GM12878 (cell line): ENCODE measurements at regions not wholly inside any gene's neighbourhood (a gene's known extent, or its start where the extent isn't known, plus 50 kb on each side); places are given as distances from the start of the nearest gene placed in this dataset.

Source experiments
- ATAC-seq: fragments of 200-7000 bp; cut with Tn5 transposase; 3 replicates; pipeline ENCODE4 v1.9.1; 2020; ENCODE audit warnings: mild to moderate bottlenecking, moderate library complexity
- BruUV-seq: library from RNA; stranded (reverse); fragments of 400-500 nt; replicated peaks from 2 replicates; lab custom pipeline; 2021; lab: Mats Ljungman, UMichigan
- CTCF ChIA-PET: fragments of 300-600 bp; sonication (Branson Sonifier 250); formaldehyde crosslinking; extraction: SDS; loops from one replicate; lab custom pipeline; 2021; ENCODE audit warnings: inconsistent platforms; lab: Yijun Ruan, JAX
- POLR2A ChIA-PET: fragments of 350-600 bp; formaldehyde crosslinking; extraction: SDS; loops from one replicate; lab custom pipeline; 2021; ENCODE audit warnings: inconsistent platforms; lab: Charles Lee
- RAD21 ChIA-PET: fragments of 300-600 bp; sonication (Branson Sonifier 250); formaldehyde crosslinking; loops from one replicate; lab custom pipeline; 2023; ENCODE audit warnings: antibody characterized with exemption; ENCODE audit not compliant: unreplicated experiment; lab: Charles Lee
- SMC1A ChIA-PET: fragments of 300-600 bp; sonication (Branson Sonifier 250); formaldehyde crosslinking; loops from one replicate; lab custom pipeline; 2023; ENCODE audit not compliant: unreplicated experiment, uncharacterized antibody; lab: Charles Lee
- DNase-seq: peaks from one replicate; pipeline ENCODE4 v3.0.0-alpha.2; 2011; ENCODE audit warnings: low read depth, low spot score
- FAIRE-seq: peaks from 3 replicates; lab custom pipeline; 2011; peaks lifted over from hg19 to GRCh38; lab: Jason Lieb, UNC
- H2AFZ ChIP-seq: 2 replicates; pipeline ENCODE4 v1.6.0; 2011; ENCODE audit warnings: low read depth, low read length, control low read depth; ENCODE audit not compliant: control insufficient read depth
- H3K27ac ChIP-seq: 2 replicates; pipeline ENCODE4 v1.5.1; 2011; ENCODE audit warnings: control low read depth; ENCODE audit not compliant: control insufficient read depth, insufficient read depth
- H3K27me3 ChIP-seq, 2 experiments: replicated peaks in 1 of 2; 2 replicates each; pipeline versions ENCODE4 v1.6.0 to v1.6.1; 2011; ENCODE audit warnings: low read length in 1 of 2; ENCODE audit not compliant: control insufficient read depth in 2 of 2, insufficient read depth in 2 of 2
- H3K36me3 ChIP-seq, 2 experiments: 2 replicates each; pipeline ENCODE4 v1.5.1; 2011; ENCODE audit warnings: low read length in 1 of 2; ENCODE audit not compliant: control insufficient read depth in 2 of 2, insufficient read depth in 2 of 2
- H3K4me1 ChIP-seq: 2 replicates; pipeline ENCODE4 v1.6.1; 2011; ENCODE audit warnings: mild to moderate bottlenecking, low read length, moderate library complexity, mixed read lengths; ENCODE audit not compliant: control insufficient read depth, insufficient read depth
- H3K4me2 ChIP-seq: 2 replicates; pipeline ENCODE4 v1.6.0; 2011; ENCODE audit warnings: control low read depth; ENCODE audit not compliant: control insufficient read depth, insufficient read depth
- H3K4me3 ChIP-seq: fragments of 200-600 bp; sonication (generic); 2 replicates; pipeline ENCODE4 v1.5.1; 2016
- H3K79me2 ChIP-seq: 2 replicates; pipeline ENCODE4 v1.6.0; 2011; ENCODE audit warnings: low read length; ENCODE audit not compliant: control insufficient read depth, insufficient read depth
- H3K9ac ChIP-seq: 2 replicates; pipeline ENCODE4 v1.8.0; 2011; ENCODE audit warnings: low read length, control low read depth, mixed read lengths; ENCODE audit not compliant: control insufficient read depth, insufficient read depth
- H3K9me3 ChIP-seq: replicated peaks from 3 replicates; pipeline ENCODE4 v1.5.1; 2011; ENCODE audit warnings: mild to moderate bottlenecking, low read length; ENCODE audit not compliant: control insufficient read depth, insufficient read depth
- H4K20me1 ChIP-seq: 2 replicates; pipeline ENCODE4 v1.6.0; 2011; ENCODE audit not compliant: control insufficient read depth, insufficient read depth
- CREB1 ChIP-seq: IDR thresholded peaks from 2 replicates; pipeline ENCODE4 v1.6.1; 2012; ENCODE audit warnings: low read depth, mild to moderate bottlenecking, inconsistent platforms
- FOXK2 ChIP-seq: fragments of 450-650 bp; IDR thresholded peaks from 2 replicates; pipeline ENCODE4 v1.6.1; 2017; ENCODE audit warnings: mild to moderate bottlenecking, moderate library complexity
- HCFC1 ChIP-seq: fragments of 150-350 bp; IDR thresholded peaks from 2 replicates; pipeline ENCODE4 v1.6.1; 2014; ENCODE audit warnings: low read length
- IRF4 ChIP-seq: IDR thresholded peaks from 2 replicates; pipeline ENCODE4 v1.6.1; 2011; ENCODE audit warnings: low read depth, low read length
- KLF5 ChIP-seq: fragments of 450-650 bp; IDR thresholded peaks from 2 replicates; pipeline ENCODE4 v1.6.1; 2014; ENCODE audit warnings: mild to moderate bottlenecking; ENCODE audit not compliant: partially characterized antibody
- MEF2B ChIP-seq: fragments of 450-650 bp; IDR thresholded peaks from 2 replicates; pipeline ENCODE4 v1.6.1; 2018; ENCODE audit warnings: mild to moderate bottlenecking, moderate library complexity; ENCODE audit not compliant: partially characterized antibody, poor library complexity, severe bottlenecking
- NRF1 ChIP-seq: conservative IDR thresholded peaks from 2 replicates; pipeline ENCODE4 v1.6.1; 2011; ENCODE audit warnings: mild to moderate bottlenecking, low read depth, low read length, improper control_type of control experiment
- SUPT20H ChIP-seq: IDR thresholded peaks from 2 replicates; pipeline ENCODE4 v1.6.1; 2011; ENCODE audit warnings: low read depth, mild to moderate bottlenecking, low read length, moderate library complexity, borderline replicate concordance; ENCODE audit not compliant: control insufficient read depth
- WGBS: methylation state at CpG from one replicate; pipeline ENCODE4 v1.1.6; 2016; ENCODE audit warnings: low lambda C conversion rate; ENCODE audit not compliant: insufficient replicate concordance, insufficient coverage; ENCODE audit errors: missing lambda C conversion rate; 5-methylcytosine and 5-hydroxymethylcytosine counted together
- in situ Hi-C: fragments of 300-500 bp; cut with MboI; formaldehyde crosslinking; loops from 9 replicates; pipeline ENCODE4 v1.14.3; 2018; ENCODE audit warnings: mixed read lengths
- intact Hi-C: fragments of 100-400 bp; cut with micrococcal nuclease; formaldehyde crosslinking; loops from one replicate; pipeline ENCODE4 v1.14.2; 2022; ENCODE audit not compliant: unreplicated experiment
- TF ChIP-seq, protein P1 (sequence below): IDR thresholded peaks from 2 replicates; pipeline ENCODE4 v1.6.1; 2011; ENCODE audit warnings: mild to moderate bottlenecking, low read depth, low read length, moderate library complexity; ENCODE audit not compliant: insufficient replicate concordance
- TF ChIP-seq, protein P2 (sequence below): IDR thresholded peaks from 2 replicates; pipeline ENCODE4 v1.6.1; 2011; ENCODE audit warnings: borderline replicate concordance, low read depth, mild to moderate bottlenecking, moderate library complexity, low read length; ENCODE audit not compliant: insufficient read depth, poor library complexity, severe bottlenecking

DNA sequence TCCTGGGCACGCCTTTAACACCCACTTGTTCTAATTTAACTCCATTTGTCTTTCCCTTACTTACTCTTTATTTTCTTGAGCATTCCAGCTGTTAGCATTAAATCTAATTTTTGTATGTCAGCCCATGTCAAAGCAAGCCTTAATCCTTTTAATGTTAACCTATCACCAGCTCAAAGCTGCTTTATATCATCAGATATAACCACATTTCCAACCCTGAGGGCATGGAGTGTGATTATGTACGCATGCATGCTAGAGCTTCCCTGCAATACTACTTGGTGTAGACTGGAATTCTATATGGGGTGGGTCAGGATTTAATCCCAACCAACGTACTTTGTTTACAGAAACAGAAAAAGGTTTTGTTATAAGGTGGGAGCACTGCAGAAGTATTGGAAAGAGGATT lies 139.4 kb upstream of the HMGN3 start:
- in situ Hi-C loops, result no loop called here
- Histone ChIP-seq H3K27me3 (no peaks in the 10 kb centered on the region), H3K4me1 (no peaks in the 10 kb centered on the region), H3K9ac (no peak overlapping the region), H3K9me3 (no peaks in the 10 kb centered on the region; the same call in 2 of the 3 replicates), H3K4me3 (no peak overlapping the region), H3K79me2 (no peaks in the 10 kb centered on the region), H3K27ac (no peak overlapping the region), H4K20me1 (no peaks in the 10 kb centered on the region), H2AFZ (no peak overlapping the region), H3K4me2 (no peak overlapping the region), H3K36me3 (no peaks in the 10 kb centered on the region)
- CTCF ChIA-PET, result interaction anchor here (1.3 kb wide), 1 partner anchor 79 kb away, joined by 3 read pairs; no protein-coding TSS in a partner anchor
- ATAC-seq (no peak), FAIRE-seq (no peak), DNase-seq (no peak)
- BruUV-seq, result no TSS peak
- intact Hi-C loops, result no loop called here
- 21% methylated on average over 3 of the region's 3 CpGs for WGBS
- RAD21 ChIA-PET, result interaction anchor here (1.3 kb wide), 1 partner anchor 16 kb away, joined by 3 read pairs; no protein-coding TSS in a partner anchor
- TF ChIP-seq KLF5 (no peak), MEF2B (no peak)
- TF ChIP-seq, protein P1, sequence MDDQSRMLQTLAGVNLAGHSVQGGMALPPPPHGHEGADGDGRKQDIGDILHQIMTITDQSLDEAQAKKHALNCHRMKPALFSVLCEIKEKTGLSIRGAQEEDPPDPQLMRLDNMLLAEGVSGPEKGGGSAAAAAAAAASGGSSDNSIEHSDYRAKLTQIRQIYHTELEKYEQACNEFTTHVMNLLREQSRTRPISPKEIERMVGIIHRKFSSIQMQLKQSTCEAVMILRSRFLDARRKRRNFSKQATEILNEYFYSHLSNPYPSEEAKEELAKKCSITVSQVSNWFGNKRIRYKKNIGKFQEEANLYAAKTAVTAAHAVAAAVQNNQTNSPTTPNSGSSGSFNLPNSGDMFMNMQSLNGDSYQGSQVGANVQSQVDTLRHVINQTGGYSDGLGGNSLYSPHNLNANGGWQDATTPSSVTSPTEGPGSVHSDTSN, result no peak
- POLR2A ChIA-PET, result no interaction called here
- SMC1A ChIA-PET, result interaction anchor here (1.3 to 2.1 kb wide), 2 partner anchors 38 to 57 kb away, joined by 4 to 6 read pairs; no protein-coding TSS in a partner anchor

DNA sequence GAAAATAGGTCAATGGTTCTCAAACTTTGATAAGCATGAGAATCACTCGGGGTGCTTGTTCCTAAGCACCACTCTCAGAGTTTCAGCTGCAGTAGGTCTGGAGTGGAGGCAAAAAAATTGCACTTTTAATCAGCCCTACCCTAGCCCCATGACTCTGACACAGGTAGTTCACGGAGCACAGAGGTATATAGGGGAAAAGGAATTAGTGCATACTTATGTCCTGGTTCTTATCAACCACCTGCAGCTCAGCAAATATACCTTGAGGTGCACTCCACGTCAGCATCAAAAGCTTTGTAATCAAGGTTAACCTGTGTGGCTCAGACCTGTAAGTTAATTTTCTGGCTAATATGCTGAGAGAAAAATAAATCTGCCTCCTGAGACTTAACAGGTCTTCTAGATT lies 138.8 kb upstream of the HMGN3 start:
- 13% methylated on average over 3 of the region's 3 CpGs for WGBS
- intact Hi-C loops, result no loop called here
- FAIRE-seq, result no peak
- Histone ChIP-seq H2AFZ (no peak overlapping the region), H3K36me3 (no peaks in the 10 kb centered on the region), H3K9me3 (no peaks in the 10 kb centered on the region; the same call in 2 of the 3 replicates), H3K27ac (no peak overlapping the region)
- SMC1A ChIA-PET, result interaction anchor here (1.3 to 2.1 kb wide), 2 partner anchors 38 to 58 kb away, joined by 4 to 6 read pairs; no protein-coding TSS in a partner anchor
- TF ChIP-seq SUPT20H (no peak), IRF4 (no peak), FOXK2 (no peak), NRF1 (no peak), CREB1 (no peak), HCFC1 (no peak)
- TF ChIP-seq, protein P2, sequence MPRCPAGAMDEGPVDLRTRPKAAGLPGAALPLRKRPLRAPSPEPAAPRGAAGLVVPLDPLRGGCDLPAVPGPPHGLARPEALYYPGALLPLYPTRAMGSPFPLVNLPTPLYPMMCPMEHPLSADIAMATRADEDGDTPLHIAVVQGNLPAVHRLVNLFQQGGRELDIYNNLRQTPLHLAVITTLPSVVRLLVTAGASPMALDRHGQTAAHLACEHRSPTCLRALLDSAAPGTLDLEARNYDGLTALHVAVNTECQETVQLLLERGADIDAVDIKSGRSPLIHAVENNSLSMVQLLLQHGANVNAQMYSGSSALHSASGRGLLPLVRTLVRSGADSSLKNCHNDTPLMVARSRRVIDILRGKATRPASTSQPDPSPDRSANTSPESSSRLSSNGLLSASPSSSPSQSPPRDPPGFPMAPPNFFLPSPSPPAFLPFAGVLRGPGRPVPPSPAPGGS, result no peak
- TF ChIP-seq, all 136 proteins: peak for 0
- POLR2A ChIA-PET, result no interaction called here
- Histone ChIP-seq H3K27me3 (no peaks in the 10 kb centered on the region), H3K4me1 (no peaks in the 10 kb centered on the region), H3K4me2 (no peak overlapping the region), H3K9ac (no peak overlapping the region), H3K79me2 (no peaks in the 10 kb centered on the region), H3K4me3 (no peak overlapping the region), H4K20me1 (no peaks in the 10 kb centered on the region)
- ATAC-seq, result no peak; the same call in 2 of the 3 replicates
- RAD21 ChIA-PET, result interaction anchor here (1.3 kb wide), 1 partner anchor 16 kb away, joined by 3 read pairs; no protein-coding TSS in a partner anchor
- no TSS peak for BruUV-seq
- CTCF ChIA-PET, result interaction anchor here (1.3 kb wide), 1 partner anchor 80 kb away, joined by 3 read pairs; no protein-coding TSS in a partner anchor
- DNase-seq, result no peak
- in situ Hi-C loops, result no loop called here
